ENCODE measurements at regions not wholly inside any gene's neighbourhood (a gene's known extent, or its start where the extent isn't known, plus 50 kb on each side); places are given as distances from the start of the nearest gene placed in this dataset.

- POLR2A ChIA-PET: no interaction called here
- no peak for DNase-seq (ENCODE audit: low read depth, low spot score)
- no peak for TF ChIP-seq CTCF (IDR thresholded peaks at IDR 0.05; ENCODE audit: low read depth, low read length)
- no peak overlapping the region for H3K27ac ChIP-seq (ENCODE audit: low read depth, low read length)
- H3K9me3 ChIP-seq (ENCODE audit: control insufficient read depth, insufficient read depth, low read length): no peaks in the 10 kb centered on the region
- H3K27me3 ChIP-seq (ENCODE audit: control insufficient read depth, insufficient read depth, low read length): no peaks in the 10 kb centered on the region
- CTCF ChIA-PET: interaction anchor here (0.5 to 4.5 kb wide), 6 partner anchors 12 to 706 kb away, joined by 3 to 28 read pairs (median 4); no protein-coding TSS in a partner anchor
- H3K4me3 ChIP-seq (ENCODE audit: low read depth, low read length): no peak overlapping the region
Observed at GRCh38 chr12:19895246-19896020, 456.1 kb downstream of the AEBP2 start.

- no peak overlapping the region for H3K27ac ChIP-seq (ENCODE audit: low read depth, low read length)
- DNase-seq (ENCODE audit: low read depth, low spot score): no peak
- no peak overlapping the region for H3K4me3 ChIP-seq (ENCODE audit: low read depth, low read length)
- ChIA-PET CTCF (interaction anchor here (0.6 kb wide), 1 partner anchor 706 kb away, joined by 3 read pairs; no protein-coding TSS in a partner anchor), POLR2A (no interaction called here)
- no peak for TF ChIP-seq CTCF (IDR thresholded peaks at IDR 0.05; ENCODE audit: low read depth, low read length)
- no peaks in the 10 kb centered on the region for H3K27me3 ChIP-seq (ENCODE audit: control insufficient read depth, insufficient read depth, low read length)
- no peaks in the 10 kb centered on the region for H3K9me3 ChIP-seq (ENCODE audit: control insufficient read depth, insufficient read depth, low read length)
Observed at GRCh38 chr12:19896041-19896440, 456.7 kb downstream of the AEBP2 start.

DNA sequence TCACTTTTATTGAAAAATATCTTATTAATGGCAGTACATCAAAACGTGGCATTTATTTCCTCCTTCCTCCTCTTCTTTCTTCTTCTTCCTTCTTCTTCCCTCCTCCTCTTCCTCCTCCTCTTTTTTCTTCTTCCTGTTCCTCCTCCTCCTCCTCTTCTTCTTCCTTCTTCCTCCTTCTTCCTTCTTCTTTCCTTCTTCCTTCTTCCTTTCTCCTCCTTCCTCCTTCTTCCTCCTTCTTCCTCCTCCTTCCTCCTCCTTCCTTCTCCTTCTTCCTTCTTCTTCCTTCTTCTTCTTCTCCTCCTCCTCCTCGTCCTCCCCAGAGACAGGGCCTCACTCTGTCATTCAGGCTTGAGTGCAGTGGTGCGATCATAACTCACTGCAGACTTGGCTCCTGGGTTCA, 457.2 kb downstream of the AEBP2 start:
- H3K4me3 ChIP-seq (ENCODE audit: low read depth, low read length): no peak overlapping the region
- ChIA-PET POLR2A (no interaction called here), CTCF (no interaction called here)
- no peak for DNase-seq (ENCODE audit: low read depth, low spot score)
- TF ChIP-seq CTCF (IDR thresholded peaks at IDR 0.05; ENCODE audit: low read depth, low read length): no peak
- no peaks in the 10 kb centered on the region for H3K9me3 ChIP-seq (ENCODE audit: control insufficient read depth, insufficient read depth, low read length)
- H3K27ac ChIP-seq (ENCODE audit: low read depth, low read length): no peak overlapping the region
- H3K27me3 ChIP-seq (ENCODE audit: control insufficient read depth, insufficient read depth, low read length): no peaks in the 10 kb centered on the region

- CTCF ChIA-PET: no interaction called here
Observed at GRCh38 chr12:19897900-19898408, 458.7 kb downstream of the AEBP2 start.

More at GRCh38 chr12:19897900-19898408, 458.7 kb downstream of the AEBP2 start:
- Histone ChIP-seq H3K9me3 (ENCODE audit: control insufficient read depth, insufficient read depth, low read length) (no peaks in the 10 kb centered on the region), H3K4me3 (ENCODE audit: low read depth, low read length) (no peak overlapping the region), H3K27ac (ENCODE audit: low read depth, low read length) (no peak overlapping the region), H3K27me3 (ENCODE audit: control insufficient read depth, insufficient read depth, low read length) (no peaks in the 10 kb centered on the region)
- DNase-seq (ENCODE audit: low read depth, low spot score): no peak
- POLR2A ChIA-PET: no interaction called here
- no peak for TF ChIP-seq CTCF (IDR thresholded peaks at IDR 0.05; ENCODE audit: low read depth, low read length)
